Endothelial cell of umbilical vein (primary cell): ENCODE measurements at regions not wholly inside any gene's neighbourhood (a gene's known extent, or its start where the extent isn't known, plus 50 kb on each side); places are given as distances from the start of the nearest gene placed in this dataset.

Source experiments
- BruUV-seq: library from RNA; stranded (reverse); fragments of 400-500 nt; replicated peaks from 2 replicates; lab custom pipeline; 2021; lab: Mats Ljungman, UMichigan
- CTCF ChIA-PET: fragments of 300-600, 350-600 bp; sonication (Branson Sonifier 250); formaldehyde crosslinking; loops from one replicate; lab custom pipeline; 2021; ENCODE audit warnings: antibody characterized with exemption, inconsistent platforms; lab: Charles Lee
- POLR2A ChIA-PET: fragments of 300-600, 350-600 bp; sonication (Branson Sonifier 250); formaldehyde crosslinking; loops from one replicate; lab custom pipeline; 2021; ENCODE audit warnings: antibody characterized with exemption, inconsistent platforms; lab: Charles Lee
- DNase-seq: peaks from one replicate; pipeline ENCODE4 v3.0.0-alpha.2; 2011; ENCODE audit warnings: low read depth, low spot score
- FAIRE-seq: peaks from 2 replicates; lab custom pipeline; 2011; peaks lifted over from hg19 to GRCh38; lab: Jason Lieb, UNC
- H2AFZ ChIP-seq: 2 replicates; pipeline ENCODE4 v1.6.0; 2012; ENCODE audit warnings: low read depth, low read length, control low read depth, inconsistent platforms
- H3K27ac ChIP-seq: 2 replicates; pipeline ENCODE4 v1.5.1; 2011; ENCODE audit warnings: low read depth, mild to moderate bottlenecking, control low read depth, low read length, moderate library complexity; ENCODE audit not compliant: insufficient read depth
- H3K27me3 ChIP-seq, 2 experiments: 2 replicates each; pipeline versions ENCODE4 v1.6.0 to v1.6.1; 2011; ENCODE audit warnings: low read length in 2 of 2, mixed read lengths in 1 of 2; ENCODE audit not compliant: control insufficient read depth in 2 of 2, insufficient read depth in 2 of 2
- H3K36me3 ChIP-seq, 2 experiments: 2 replicates in 1 of 2; 3 replicates in 1 of 2; pipeline ENCODE4 v1.5.1; 2011; ENCODE audit warnings: low read length in 2 of 2, mild to moderate bottlenecking in 1 of 2, moderate library complexity in 1 of 2; ENCODE audit not compliant: control insufficient read depth in 2 of 2, insufficient read depth in 2 of 2; ENCODE audit errors: extremely low read depth in 1 of 2
- H3K4me1 ChIP-seq: 3 replicates; pipeline ENCODE4 v1.5.1; 2011; ENCODE audit warnings: mild to moderate bottlenecking, low read length; ENCODE audit not compliant: control insufficient read depth, insufficient read depth; ENCODE audit errors: extremely low read depth
- H3K4me2 ChIP-seq: 2 replicates; pipeline ENCODE4 v1.6.1; 2011; ENCODE audit warnings: low read length, control low read depth, mixed read lengths; ENCODE audit not compliant: insufficient read depth
- H3K4me3 ChIP-seq, 3 experiments: fragments of 200-600 bp in 1 of 3; sonication (generic), shearing (Covaris generic) in 1 of 3; replicated peaks in 1 of 3; 2 replicates each; pipeline ENCODE4 v1.5.1; 2011 to 2016; ENCODE audit warnings: control low read depth in 3 of 3, low read length in 3 of 3, mild to moderate bottlenecking in 2 of 3, inconsistent platforms in 1 of 3, low read depth in 1 of 3, moderate library complexity in 1 of 3; ENCODE audit not compliant: insufficient read depth in 1 of 3
- H3K79me2 ChIP-seq: 2 replicates; pipeline ENCODE4 v1.6.0; 2012; ENCODE audit warnings: low read length, inconsistent platforms; ENCODE audit not compliant: control insufficient read depth, insufficient read depth
- H3K9ac ChIP-seq: replicated peaks from 2 replicates; pipeline ENCODE3; 2011; ENCODE audit warnings: low read length, control low read depth; ENCODE audit not compliant: insufficient read depth; ENCODE audit errors: extremely low read depth
- H3K9me1 ChIP-seq: replicated peaks from 3 replicates; pipeline ENCODE4 v1.6.0; 2011; ENCODE audit warnings: mild to moderate bottlenecking, low read length; ENCODE audit not compliant: control insufficient read depth, insufficient read depth; ENCODE audit errors: extremely low read depth
- H3K9me3 ChIP-seq: replicated peaks from 2 replicates; pipeline ENCODE4 v1.5.1; 2012; ENCODE audit warnings: low read length, inconsistent platforms; ENCODE audit not compliant: control insufficient read depth, insufficient read depth
- H4K20me1 ChIP-seq: replicated peaks from 2 replicates; pipeline ENCODE3; 2011; ENCODE audit warnings: mild to moderate bottlenecking, low read length; ENCODE audit not compliant: control insufficient read depth, insufficient read depth; ENCODE audit errors: extremely low read depth
- CTCF ChIP-seq, 2 donors: IDR thresholded peaks; 1 replicate in 1 of 2; 2 replicates in 1 of 2; pipeline ENCODE4 v1.5.1; 2011; ENCODE audit warnings: low read length in 2 of 2, mild to moderate bottlenecking in 2 of 2, moderate library complexity in 2 of 2, control low read depth in 1 of 2, inconsistent platforms in 1 of 2, low read depth in 1 of 2; ENCODE audit not compliant: insufficient read depth in 1 of 2; ENCODE audit errors: extremely low read depth in 1 of 2
- EZH2 ChIP-seq: IDR thresholded peaks from 2 replicates; pipeline ENCODE4 v1.6.1; 2012; ENCODE audit warnings: borderline replicate concordance, low read depth, mild to moderate bottlenecking, moderate library complexity, low read length, inconsistent platforms; ENCODE audit not compliant: severe bottlenecking
- FOS ChIP-seq: IDR thresholded peaks from 2 replicates; pipeline ENCODE4 v1.6.1; 2011; ENCODE audit warnings: mild to moderate bottlenecking, low read length, moderate library complexity, borderline replicate concordance; ENCODE audit not compliant: insufficient read depth
- GATA2 ChIP-seq: IDR thresholded peaks from 2 replicates; pipeline ENCODE4 v1.7.0; 2011; ENCODE audit warnings: low read depth, mild to moderate bottlenecking, moderate library complexity, mixed read lengths, low read length; ENCODE audit not compliant: insufficient read length, insufficient read depth
- JUN ChIP-seq: IDR thresholded peaks from 2 replicates; pipeline ENCODE4 v1.6.1; 2011; ENCODE audit warnings: borderline replicate concordance, low read depth; ENCODE audit not compliant: insufficient read length, insufficient read depth
- MYC ChIP-seq: IDR thresholded peaks from one replicate; pipeline ENCODE4 v1.6.1; 2011; ENCODE audit warnings: mild to moderate bottlenecking, low read depth, low read length
- POLR2A ChIP-seq: IDR thresholded peaks from 2 replicates; pipeline ENCODE4 v1.6.1; 2012; ENCODE audit warnings: low read depth, mild to moderate bottlenecking, control low read depth, low read length
- POLR2AphosphoS5 ChIP-seq: IDR thresholded peaks from 2 replicates; pipeline ENCODE4 v1.6.1; 2012; ENCODE audit warnings: low read depth, mild to moderate bottlenecking, control low read depth, low read length, moderate library complexity; ENCODE audit not compliant: insufficient read depth
- dilution Hi-C: fragments of 300-500 bp; cut with MboI; formaldehyde crosslinking; loops from one replicate; pipeline ENCODE4 v1.15.0; 2019; ENCODE audit warnings: low sequenced_read_pairs; ENCODE audit not compliant: extremely low pct_ligation_motif_present
- intact Hi-C: fragments of 100-400 bp; cut with micrococcal nuclease; formaldehyde crosslinking; loops from one replicate; pipeline ENCODE4 v1.10.0; 2022
- TF ChIP-seq, protein P1 (sequence below): IDR thresholded peaks from 2 replicates; pipeline ENCODE4 v1.6.1; 2011; ENCODE audit not compliant: insufficient read depth, insufficient read length

- no TSS peak for BruUV-seq
- Histone ChIP-seq H3K9me3 (no peaks in the 10 kb centered on the region), H2AFZ (no peak overlapping the region), H3K27ac (no peak overlapping the region), H3K9ac (no peak overlapping the region), H3K4me2 (no peak overlapping the region), H3K4me1 (no peaks in the 10 kb centered on the region), H3K36me3 (no peaks in the 10 kb centered on the region), H3K4me3 (no peak overlapping the region), H4K20me1 (no peaks in the 10 kb centered on the region), H3K27me3 (no peaks in the 10 kb centered on the region), H3K79me2 (no peaks in the 10 kb centered on the region), H3K9me1 (no peaks in the 10 kb centered on the region)
- intact Hi-C loops: no loop called here
- dilution Hi-C loops: no loop called here
- FAIRE-seq (no peak), DNase-seq (no peak)
- POLR2A ChIA-PET: no interaction called here
- CTCF ChIA-PET: no interaction called here
- TF ChIP-seq GATA2: no peak
- no peak for TF ChIP-seq POLR2A
Measured at GRCh38 chr10:108566316-108567107, 1356.8 kb downstream of the XPNPEP1 start.

DNA sequence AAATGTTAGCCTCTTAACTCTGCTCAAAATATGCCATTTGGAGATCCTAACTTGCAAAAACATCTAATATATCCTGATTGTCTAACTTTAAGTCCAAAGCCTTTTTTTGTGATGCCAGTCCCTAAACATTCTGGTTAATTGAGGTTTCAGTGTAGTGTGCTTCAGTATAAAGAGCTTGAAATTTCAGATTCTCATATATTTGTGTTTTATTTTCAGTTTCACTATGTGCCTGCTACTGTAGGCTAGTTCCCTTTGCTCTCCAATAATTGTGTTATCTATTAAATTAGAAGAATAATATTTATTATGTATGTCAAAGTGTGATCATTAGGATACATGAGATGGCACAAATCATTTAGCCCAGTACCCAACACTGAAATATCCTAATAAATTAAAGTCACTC, 1361.2 kb downstream of the XPNPEP1 start:
- H2AFZ ChIP-seq: no peak overlapping the region
- no peak overlapping the region for H3K9ac ChIP-seq
- dilution Hi-C loops: no loop called here
- no peaks in the 10 kb centered on the region for H3K36me3 ChIP-seq
- no peaks in the 10 kb centered on the region for H3K9me1 ChIP-seq
- FAIRE-seq: no peak
- no peaks in the 10 kb centered on the region for H3K79me2 ChIP-seq
- no peaks in the 10 kb centered on the region for H3K9me3 ChIP-seq
- no peak for DNase-seq
- no peak overlapping the region for H3K4me3 ChIP-seq
- H3K27me3 ChIP-seq: no peaks in the 10 kb centered on the region
- ChIA-PET POLR2A (no interaction called here), CTCF (no interaction called here)
- H3K4me1 ChIP-seq: no peaks in the 10 kb centered on the region
- intact Hi-C loops: no loop called here
- H4K20me1 ChIP-seq: no peaks in the 10 kb centered on the region
- no peak overlapping the region for H3K27ac ChIP-seq
- TF ChIP-seq, protein P1, sequence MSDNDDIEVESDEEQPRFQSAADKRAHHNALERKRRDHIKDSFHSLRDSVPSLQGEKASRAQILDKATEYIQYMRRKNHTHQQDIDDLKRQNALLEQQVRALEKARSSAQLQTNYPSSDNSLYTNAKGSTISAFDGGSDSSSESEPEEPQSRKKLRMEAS: no peak
- no peak for TF ChIP-seq CTCF (IDR thresholded peaks at IDR 0.05; ENCODE audit: extremely low read depth in 1 of 2, insufficient read depth in 1 of 2, low read depth in 1 of 2, low read length in 2 of 2)
- no peak for TF ChIP-seq EZH2
- no peak for TF ChIP-seq FOS
- no peak for TF ChIP-seq POLR2AphosphoS5
- TF ChIP-seq MYC: no peak
- no peak for TF ChIP-seq GATA2
- TF ChIP-seq JUN: no peak
- no peak for TF ChIP-seq POLR2A
- no peak overlapping the region for H3K4me2 ChIP-seq
- BruUV-seq: no TSS peak
